Astrocyte of the cerebellum (primary cell): ENCODE measurements at regions not wholly inside any gene's neighbourhood (a gene's known extent, or its start where the extent isn't known, plus 50 kb on each side); places are given as distances from the start of the nearest gene placed in this dataset.
"Not testable (repeated sequence)": the region's sequence is repeated elsewhere in the genome, so short reads cannot be mapped to it uniquely, and the experiment has no call there.

ENCODE experiments used
- DNase-seq: peaks from one replicate; pipeline ENCODE4 v3.0.0-alpha.2; 2011; ENCODE audit warnings: low read depth
- H3K4me3 ChIP-seq: 2 replicates; pipeline ENCODE4 v1.5.1; 2011; ENCODE audit warnings: mild to moderate bottlenecking, low read depth, low read length, moderate library complexity
- CTCF ChIP-seq: IDR thresholded peaks from 2 replicates; pipeline ENCODE4 v1.5.1; 2012; ENCODE audit warnings: low read length, low read depth, moderate library complexity, mild to moderate bottlenecking; ENCODE audit errors: missing control alignments
- in situ Hi-C: cut with HindIII; loops from 2 replicates; pipeline ENCODE4 v1.10.0; 2017; ENCODE audit warnings: low sequenced_read_pairs

- DNase-seq = no peak
- no peak overlapping the region for H3K4me3 ChIP-seq
- in situ Hi-C loops = no loop called here
- TF ChIP-seq CTCF = no peak
Observed at GRCh38 chr3:177842302-177842701, 645.0 kb upstream of the TBL1XR1 start.

- no peak overlapping the region for H3K4me3 ChIP-seq
- TF ChIP-seq CTCF = no peak
- in situ Hi-C loops = no loop called here
- no peak for DNase-seq
Observed at GRCh38 chr3:177842743-177843734, 645.8 kb upstream of the TBL1XR1 start.

- in situ Hi-C loops = no loop called here
- DNase-seq = no peak
- no peak for TF ChIP-seq CTCF
- no peak overlapping the region for H3K4me3 ChIP-seq
Observed at GRCh38 chr3:177852001-177852807, 654.9 kb upstream of the TBL1XR1 start.

GRCh38 chr3:177855021-177855420 lies 657.7 kb upstream of the TBL1XR1 start:
- in situ Hi-C loops = no loop called here
- DNase-seq = no peak
- TF ChIP-seq CTCF = no peak
- no peak overlapping the region for H3K4me3 ChIP-seq

GRCh38 chr3:177860184-177860583 lies 662.9 kb upstream of the TBL1XR1 start:
- in situ Hi-C loops = loop anchor here (5.0 kb wide), 1 partner anchor 38 kb away; no protein-coding TSS in a partner anchor
- no peak for DNase-seq
- no peak for TF ChIP-seq CTCF
- H3K4me3 ChIP-seq = no peak overlapping the region

GRCh38 chr3:177862962-177863491 lies 665.7 kb upstream of the TBL1XR1 start:
- no peak for TF ChIP-seq CTCF
- no peak overlapping the region for H3K4me3 ChIP-seq
- in situ Hi-C loops = loop anchor here (5.0 kb wide), 1 partner anchor 41 kb away; no protein-coding TSS in a partner anchor
- no peak for DNase-seq

GRCh38 chr3:177871267-177871666 lies 665.0 kb upstream of the KCNMB2 start:
- DNase-seq, H3K4me3 ChIP-seq, in situ Hi-C loops: not testable (repeated sequence)
